Transverse colon (tissue), 4 donors: ENCODE measurements at regions not wholly inside any gene's neighbourhood (a gene's known extent, or its start where the extent isn't known, plus 50 kb on each side); places are given as distances from the start of the nearest gene placed in this dataset.

ENCODE experiments used
- CTCF ChIP-seq, 5 experiments: fragments of 200-600 bp in 3 of 5; fragments of 450-650 bp in 2 of 5; sonication (generic) in 3 of 5; IDR thresholded peaks; 1 replicate in 2 of 5; 2 replicates in 3 of 5; pipeline ENCODE4 v1.5.1; 2016 to 2017; ENCODE audit warnings: antibody characterized with exemption in 5 of 5, inconsistent platforms in 3 of 5, mild to moderate bottlenecking in 2 of 5, moderate library complexity in 1 of 5
- POLR2A ChIP-seq: fragments of 450-650 bp; IDR thresholded peaks from one replicate; pipeline ENCODE4 v1.6.1; 2016; ENCODE audit warnings: antibody characterized with exemption, mild to moderate bottlenecking, moderate library complexity
- POLR2AphosphoS5 ChIP-seq, 3 donors: sonication (generic); formaldehyde crosslinking; IDR thresholded peaks; one replicate each; pipeline ENCODE4 v1.6.1; 2016; ENCODE audit warnings: antibody characterized with exemption in 3 of 3

GRCh38 chr6:146937316-146937715 is 266.9 kb upstream of the STXBP5 start:
- no peak for TF ChIP-seq CTCF (IDR thresholded peaks at IDR 0.05)
- TF ChIP-seq POLR2A = no peak
- TF ChIP-seq POLR2AphosphoS5 (IDR thresholded peaks at IDR 0.05) = no peak
